KMS-11 (cell line): ENCODE measurements at regions not wholly inside any gene's neighbourhood (a gene's known extent, or its start where the extent isn't known, plus 50 kb on each side); places are given as distances from the start of the nearest gene placed in this dataset.

Source experiments
- H2AFZ ChIP-seq: fragments of 200-600 bp; sonication (generic); 2 replicates; pipeline ENCODE4 v1.6.1; 2016; ENCODE audit warnings: antibody characterized with exemption, mixed run types, low read depth
- H3K27ac ChIP-seq: fragments of 200-600 bp; sonication (generic); 2 replicates; pipeline ENCODE4 v1.6.1; 2016; ENCODE audit warnings: mild to moderate bottlenecking, mixed run types
- H3K27me3 ChIP-seq: fragments of 200-600 bp; sonication (generic); 2 replicates; pipeline ENCODE4 v1.6.1; 2017; ENCODE audit warnings: mild to moderate bottlenecking, low read depth, mixed run types, moderate library complexity; ENCODE audit not compliant: insufficient read depth
- H3K36me3 ChIP-seq: fragments of 200-600 bp; sonication (generic); 2 replicates; pipeline ENCODE4 v1.6.1; 2017; ENCODE audit warnings: mild to moderate bottlenecking, mixed run types; ENCODE audit not compliant: insufficient read depth
- H3K4me1 ChIP-seq: fragments of 200-600 bp; sonication (generic); 2 replicates; pipeline ENCODE4 v1.6.1; 2016; ENCODE audit warnings: mild to moderate bottlenecking, low read depth, mixed run types; ENCODE audit not compliant: poor library complexity, severe bottlenecking
- H3K4me2 ChIP-seq: fragments of 200-600 bp; sonication (generic); 2 replicates; pipeline ENCODE4 v1.7.0; 2016; ENCODE audit warnings: mild to moderate bottlenecking, mixed run types
- H3K4me3 ChIP-seq: fragments of 200-600 bp; sonication (generic); IDR thresholded peaks from 2 replicates; pipeline ENCODE4 v1.6.1; 2017; ENCODE audit warnings: low read depth, low read length, mixed read lengths; ENCODE audit not compliant: insufficient read depth
- H3K79me2 ChIP-seq: fragments of 200-600 bp; sonication (generic); 2 replicates; pipeline ENCODE4 v1.6.1; 2016; ENCODE audit warnings: low read depth, mixed run types; ENCODE audit not compliant: insufficient read depth
- H3K9ac ChIP-seq: fragments of 200-600 bp; sonication (generic); 2 replicates; pipeline ENCODE4 v1.6.1; 2016; ENCODE audit warnings: mild to moderate bottlenecking, mixed run types
- H4K20me1 ChIP-seq: fragments of 200-600 bp; sonication (generic); 2 replicates; pipeline ENCODE4 v1.6.1; 2016; ENCODE audit warnings: mild to moderate bottlenecking, mixed run types; ENCODE audit not compliant: insufficient read depth
- CTCF ChIP-seq: fragments of 200-600 bp; sonication (generic); conservative IDR thresholded peaks from 2 replicates; pipeline ENCODE4 v1.6.1; 2017; ENCODE audit warnings: low read depth, mild to moderate bottlenecking, antibody characterized with exemption, low read length, moderate library complexity, mixed read lengths

- H3K4me3 ChIP-seq = no peak overlapping the region
- no peaks in the 10 kb centered on the region for H4K20me1 ChIP-seq
- H3K27me3 ChIP-seq = no peaks in the 10 kb centered on the region
- TF ChIP-seq CTCF = no peak
- H3K79me2 ChIP-seq = no peaks in the 10 kb centered on the region
- no peak overlapping the region for H2AFZ ChIP-seq
- no peak overlapping the region for H3K27ac ChIP-seq
- H3K4me1 ChIP-seq = peaks cover 6% of the 10 kb centered on the region
- H3K4me2 ChIP-seq = no peak overlapping the region
- no peak overlapping the region for H3K9ac ChIP-seq
- no peaks in the 10 kb centered on the region for H3K36me3 ChIP-seq
Observed at GRCh38 chr7:34406848-34407530, 251.0 kb upstream of the NPSR1 start.

GRCh38 chr7:34407586-34407985, 250.4 kb upstream of the NPSR1 start:
- no peak overlapping the region for H3K4me2 ChIP-seq
- H3K9ac ChIP-seq = no peak overlapping the region
- H3K4me1 ChIP-seq = peaks cover 6% of the 10 kb centered on the region
- no peak overlapping the region for H2AFZ ChIP-seq
- H3K4me3 ChIP-seq = no peak overlapping the region
- no peaks in the 10 kb centered on the region for H4K20me1 ChIP-seq
- H3K27me3 ChIP-seq = no peaks in the 10 kb centered on the region
- no peak overlapping the region for H3K27ac ChIP-seq
- H3K79me2 ChIP-seq = no peaks in the 10 kb centered on the region
- H3K36me3 ChIP-seq = no peaks in the 10 kb centered on the region
- no peak for TF ChIP-seq CTCF

GRCh38 chr7:34417781-34418180, 240.2 kb upstream of the NPSR1 start:
- no peak for TF ChIP-seq CTCF

DNA sequence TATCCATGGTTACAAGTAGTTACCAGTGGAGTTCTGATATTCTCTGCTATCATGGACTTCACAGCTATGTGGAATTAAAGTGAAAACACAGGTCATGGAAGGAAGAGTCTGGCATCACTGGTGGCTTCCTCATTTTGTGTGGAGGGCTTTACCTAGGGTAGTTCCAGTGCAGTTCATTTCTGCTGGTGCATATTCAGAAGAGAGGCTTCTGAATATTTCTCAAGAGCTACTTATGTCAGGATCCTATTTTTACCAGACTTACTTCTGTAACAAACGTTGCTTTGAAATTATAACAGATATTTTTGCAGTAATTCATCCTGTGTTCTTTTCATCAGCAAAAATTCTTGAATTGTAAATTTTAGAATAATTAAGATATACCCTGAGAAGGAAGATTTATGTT, 236.5 kb upstream of the NPSR1 start:
- TF ChIP-seq CTCF = no peak
- Histone ChIP-seq H3K27ac (no peak overlapping the region), H3K4me1 (no peaks in the 10 kb centered on the region), H3K9ac (no peak overlapping the region), H3K4me3 (no peak overlapping the region), H3K27me3 (no peaks in the 10 kb centered on the region), H3K4me2 (no peak overlapping the region), H3K79me2 (no peaks in the 10 kb centered on the region), H2AFZ (no peak overlapping the region), H4K20me1 (no peaks in the 10 kb centered on the region), H3K36me3 (no peaks in the 10 kb centered on the region; the same call in 1 of the 2 replicates)

More at GRCh38 chr7:34417781-34418180, 240.2 kb upstream of the NPSR1 start:
- Histone ChIP-seq H3K4me3 (no peak overlapping the region), H3K36me3 (no peaks in the 10 kb centered on the region; the same call in 1 of the 2 replicates), H4K20me1 (no peaks in the 10 kb centered on the region), H3K27me3 (no peaks in the 10 kb centered on the region), H3K9ac (no peak overlapping the region), H3K4me1 (no peaks in the 10 kb centered on the region), H3K27ac (no peak overlapping the region), H3K79me2 (no peaks in the 10 kb centered on the region), H3K4me2 (no peak overlapping the region), H2AFZ (no peak overlapping the region)
